UCSD-AML1 (cell line): ENCODE measurements at regions not wholly inside any gene's neighbourhood (a gene's known extent, or its start where the extent isn't known, plus 50 kb on each side); places are given as distances from the start of the nearest gene placed in this dataset.

Experiments used
- DNase-seq: peaks from one replicate; lab custom pipeline; 2025; ENCODE audit not compliant: unreplicated experiment; lab: John Stamatoyannopoulos, UW

GRCh38 chr4:57437649-57438048, 327.5 kb upstream of the IGFBP7 start:
- no peak for DNase-seq

- DNase-seq = no peak
These were observed 325.1 kb upstream of the IGFBP7 start for GRCh38 chr4:57435300-57435699.

GRCh38 chr4:57430726-57431125, 320.5 kb upstream of the IGFBP7 start:
- DNase-seq = no peak

GRCh38 chr4:57426779-57427395, 316.7 kb upstream of the IGFBP7 start:
- peak; percentile 59 for DNase-seq

- DNase-seq = no peak
These were observed 315.4 kb upstream of the IGFBP7 start for GRCh38 chr4:57425610-57426009.

GRCh38 chr4:57424232-57424897, 314.2 kb upstream of the IGFBP7 start:
- no peak for DNase-seq

GRCh38 chr4:57418133-57418532, 307.9 kb upstream of the IGFBP7 start:
- DNase-seq = no peak

- no peak for DNase-seq
These were observed 302.3 kb upstream of the IGFBP7 start for GRCh38 chr4:57412259-57413054.

GRCh38 chr4:57410331-57411052, 300.3 kb upstream of the IGFBP7 start:
- no peak for DNase-seq

- no peak for DNase-seq
These were observed 295.2 kb upstream of the IGFBP7 start for GRCh38 chr4:57405359-57405758.

- no peak for DNase-seq
These were observed 294.3 kb upstream of the IGFBP7 start for GRCh38 chr4:57404483-57404882.

- no peak for DNase-seq
These were observed 293.4 kb upstream of the IGFBP7 start for GRCh38 chr4:57403591-57403990.

GRCh38 chr4:57401586-57401985, 291.4 kb upstream of the IGFBP7 start:
- no peak for DNase-seq

GRCh38 chr4:57378766-57379165, 268.6 kb upstream of the IGFBP7 start:
- no peak for DNase-seq

- DNase-seq = no peak
These were observed 264.8 kb upstream of the IGFBP7 start for GRCh38 chr4:57374866-57375595.

- no peak for DNase-seq
These were observed 263.8 kb upstream of the IGFBP7 start for GRCh38 chr4:57373991-57374390.

GRCh38 chr4:57371671-57372070, 261.5 kb upstream of the IGFBP7 start:
- no peak for DNase-seq

- DNase-seq = no peak
These were observed 260.5 kb upstream of the IGFBP7 start for GRCh38 chr4:57370691-57371090.

- DNase-seq = no peak
These were observed 259.3 kb upstream of the IGFBP7 start for GRCh38 chr4:57369446-57369845.

- DNase-seq = no peak
These were observed 254.1 kb upstream of the IGFBP7 start for GRCh38 chr4:57364255-57364654.

GRCh38 chr4:57363346-57363745, 253.2 kb upstream of the IGFBP7 start:
- DNase-seq = no peak
